Large intestine (tissue), 3 donors: ENCODE measurements at regions not wholly inside any gene's neighbourhood (a gene's known extent, or its start where the extent isn't known, plus 50 kb on each side); places are given as distances from the start of the nearest gene placed in this dataset.

Experiments
- DNase-seq, 2 donors: peaks; one replicate each; pipeline versions ENCODE4 v3.0.0 to v3.0.0-alpha.2; 2013
- H3K27ac ChIP-seq: one replicate; pipeline ENCODE4 v1.5.1; 2013; ENCODE audit warnings: low read length
- H3K27me3 ChIP-seq: 2 replicates; pipeline ENCODE4 v1.6.1; 2013; ENCODE audit warnings: low read length; ENCODE audit not compliant: control insufficient read depth, insufficient read depth
- H3K36me3 ChIP-seq: 2 replicates; pipeline ENCODE4 v1.6.1; 2013; ENCODE audit warnings: low read length; ENCODE audit not compliant: control insufficient read depth, insufficient read depth
- H3K4me1 ChIP-seq: one replicate; pipeline ENCODE4 v1.6.1; 2013; ENCODE audit warnings: low read length; ENCODE audit not compliant: control insufficient read depth, insufficient read depth
- H3K4me3 ChIP-seq: one replicate; pipeline ENCODE4 v1.5.1; 2013; ENCODE audit warnings: low read length
- H3K9me3 ChIP-seq: one replicate; pipeline ENCODE4 v1.6.1; 2013; ENCODE audit warnings: mild to moderate bottlenecking, low read depth, low read length, moderate library complexity; ENCODE audit not compliant: control insufficient read depth
- WGBS: methylation state at CpG from one replicate; pipeline ENCODE4 v1.1.5; 2013; ENCODE audit warnings: low lambda C conversion rate; ENCODE audit not compliant: insufficient coverage; 5-methylcytosine and 5-hydroxymethylcytosine counted together

- no CpG with 5 or more reads among the region's 6 CpGs for WGBS
- Histone ChIP-seq H3K36me3 (no peaks in the 10 kb centered on the region), H3K27ac (no peak overlapping the region), H3K9me3 (no peaks in the 10 kb centered on the region), H3K4me3 (no peak overlapping the region), H3K4me1 (no peaks in the 10 kb centered on the region), H3K27me3 (peaks cover 4% of the 10 kb centered on the region)
- no peak for DNase-seq
Observed at GRCh38 chr1:208600456-208601190, 356.4 kb upstream of the PLXNA2 start.

- Histone ChIP-seq H3K9me3 (no peaks in the 10 kb centered on the region), H3K27ac (no peak overlapping the region), H3K4me3 (no peak overlapping the region), H3K27me3 (peaks cover 4% of the 10 kb centered on the region), H3K36me3 (no peaks in the 10 kb centered on the region), H3K4me1 (no peaks in the 10 kb centered on the region)
- WGBS: no CpG with 5 or more reads among the region's 3 CpGs
- DNase-seq: no peak
Observed at GRCh38 chr1:208601561-208601960, 357.4 kb upstream of the PLXNA2 start.

- Histone ChIP-seq H3K4me3 (no peak overlapping the region), H3K27ac (no peak overlapping the region), H3K36me3 (no peaks in the 10 kb centered on the region), H3K9me3 (no peaks in the 10 kb centered on the region), H3K27me3 (peaks cover 4% of the 10 kb centered on the region), H3K4me1 (no peaks in the 10 kb centered on the region)
- DNase-seq: no peak
- WGBS: no CpG with 5 or more reads among the region's 2 CpGs
Observed at GRCh38 chr1:208603721-208604120, 359.5 kb upstream of the PLXNA2 start.

- no peak for DNase-seq
- H3K36me3 ChIP-seq: no peaks in the 10 kb centered on the region
- no peaks in the 10 kb centered on the region for H3K9me3 ChIP-seq
- H3K4me3 ChIP-seq: no peak overlapping the region
- no CpG with 5 or more reads among the region's 4 CpGs for WGBS
- H3K27ac ChIP-seq: no peak overlapping the region
- H3K27me3 ChIP-seq: peaks cover 4% of the 10 kb centered on the region
- H3K4me1 ChIP-seq: no peaks in the 10 kb centered on the region
Observed at GRCh38 chr1:208604295-208604694, 360.1 kb upstream of the PLXNA2 start.

GRCh38 chr1:208606959-208607358 lies 362.8 kb upstream of the PLXNA2 start:
- no peak overlapping the region for H3K4me3 ChIP-seq
- no peaks in the 10 kb centered on the region for H3K36me3 ChIP-seq
- H3K9me3 ChIP-seq: no peaks in the 10 kb centered on the region
- H3K4me1 ChIP-seq: no peaks in the 10 kb centered on the region
- DNase-seq: no peak
- H3K27ac ChIP-seq: no peak overlapping the region
- no peaks in the 10 kb centered on the region for H3K27me3 ChIP-seq
- WGBS: no CpG with 5 or more reads among the region's 3 CpGs

GRCh38 chr1:208607616-208608015 lies 363.4 kb upstream of the PLXNA2 start:
- H3K36me3 ChIP-seq: no peaks in the 10 kb centered on the region
- no peak overlapping the region for H3K4me3 ChIP-seq
- no peak overlapping the region for H3K27ac ChIP-seq
- H3K27me3 ChIP-seq: no peaks in the 10 kb centered on the region
- no peaks in the 10 kb centered on the region for H3K9me3 ChIP-seq
- no CpG with 5 or more reads among the region's 1 CpG for WGBS
- no peaks in the 10 kb centered on the region for H3K4me1 ChIP-seq
- DNase-seq: no peak

GRCh38 chr1:208614610-208615009 lies 370.4 kb upstream of the PLXNA2 start:
- DNase-seq: no peak
- H3K4me1 ChIP-seq: no peaks in the 10 kb centered on the region
- H3K27ac ChIP-seq: no peak overlapping the region
- no peaks in the 10 kb centered on the region for H3K36me3 ChIP-seq
- no peak overlapping the region for H3K4me3 ChIP-seq
- 100% methylated on average over 1 of the region's 2 CpGs for WGBS
- H3K9me3 ChIP-seq: no peaks in the 10 kb centered on the region
- H3K27me3 ChIP-seq: no peaks in the 10 kb centered on the region

GRCh38 chr1:208615371-208615770 lies 371.2 kb upstream of the PLXNA2 start:
- no peak for DNase-seq
- no peaks in the 10 kb centered on the region for H3K27me3 ChIP-seq

GRCh38 chr1:208616776-208617175 lies 372.6 kb upstream of the PLXNA2 start:
- H3K36me3 ChIP-seq: no peaks in the 10 kb centered on the region
- H3K27me3 ChIP-seq: no peaks in the 10 kb centered on the region
- DNase-seq: no peak
- H3K9me3 ChIP-seq: no peaks in the 10 kb centered on the region
- WGBS: no CpG with 5 or more reads among the region's 3 CpGs
- H3K4me3 ChIP-seq: no peak overlapping the region
- no peaks in the 10 kb centered on the region for H3K4me1 ChIP-seq
- H3K27ac ChIP-seq: no peak overlapping the region

More at GRCh38 chr1:208615371-208615770, 371.2 kb upstream of the PLXNA2 start:
- H3K9me3 ChIP-seq: no peaks in the 10 kb centered on the region
- no peak overlapping the region for H3K27ac ChIP-seq
- no peak overlapping the region for H3K4me3 ChIP-seq
- no peaks in the 10 kb centered on the region for H3K4me1 ChIP-seq
- no peaks in the 10 kb centered on the region for H3K36me3 ChIP-seq

- no peaks in the 10 kb centered on the region for H3K27me3 ChIP-seq
- 100% methylated on average over 1 of the region's 7 CpGs for WGBS
Observed at GRCh38 chr1:208628022-208628914, 384.1 kb upstream of the PLXNA2 start.

More at GRCh38 chr1:208628022-208628914, 384.1 kb upstream of the PLXNA2 start:
- Histone ChIP-seq H3K9me3 (no peaks in the 10 kb centered on the region), H3K27ac (no peak overlapping the region), H3K4me1 (no peaks in the 10 kb centered on the region), H3K4me3 (no peak overlapping the region), H3K36me3 (no peaks in the 10 kb centered on the region)
- DNase-seq: no peak
